ENCODE measurements at regions not wholly inside any gene's neighbourhood (a gene's known extent, or its start where the extent isn't known, plus 50 kb on each side); places are given as distances from the start of the nearest gene placed in this dataset.

- Mint-ChIP-seq H3K4me3 (no peak overlapping the region), H3K36me3 (no peaks in the 10 kb centered on the region), H3K27ac (no peak overlapping the region), H3K27me3 (peaks cover 0 to 1% (median 0%) of the 10 kb centered on the region in 5 donors), H3K9me3 (peaks cover 0 to 4% (median 0%) of the 10 kb centered on the region in 9 donors), H3K4me1 (no peaks in the 10 kb centered on the region)
- POLR2A ChIA-PET = no interaction called here
- no peak for DNase-seq
- no peak for ATAC-seq
Measured at GRCh38 chr2:66962716-66963115, 434.4 kb upstream of the ETAA1 start.

DNA sequence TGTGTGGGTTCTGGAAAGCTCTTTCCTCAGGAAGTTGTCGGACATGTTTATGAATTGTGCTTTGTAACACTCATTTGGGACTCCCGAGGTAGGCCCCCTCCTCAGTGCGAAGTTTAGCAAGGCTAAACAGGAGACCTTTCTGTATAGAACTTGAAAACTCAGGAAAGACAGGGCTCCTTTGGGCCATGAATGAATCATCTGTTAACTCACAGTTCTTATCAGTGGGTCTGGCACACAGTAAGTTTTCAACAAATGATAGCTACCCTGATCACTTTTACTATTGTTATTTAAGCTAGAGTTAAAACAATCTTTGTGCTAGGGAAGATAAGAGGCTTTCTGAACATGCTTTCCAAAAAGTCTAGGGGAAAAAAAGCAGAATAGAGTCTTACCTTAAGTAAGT is 430.5 kb upstream of the ETAA1 start:
- Mint-ChIP-seq H3K4me1 (no peaks in the 10 kb centered on the region), H3K27ac (no peak overlapping the region), H3K36me3 (no peaks in the 10 kb centered on the region), H3K27me3 (no peaks in the 10 kb centered on the region), H3K4me3 (no peak overlapping the region), H3K9me3 (peaks cover 0 to 8% (median 0%) of the 10 kb centered on the region in 9 donors)
- ATAC-seq (no peak), DNase-seq (no peak)
- POLR2A ChIA-PET = no interaction called here

DNA sequence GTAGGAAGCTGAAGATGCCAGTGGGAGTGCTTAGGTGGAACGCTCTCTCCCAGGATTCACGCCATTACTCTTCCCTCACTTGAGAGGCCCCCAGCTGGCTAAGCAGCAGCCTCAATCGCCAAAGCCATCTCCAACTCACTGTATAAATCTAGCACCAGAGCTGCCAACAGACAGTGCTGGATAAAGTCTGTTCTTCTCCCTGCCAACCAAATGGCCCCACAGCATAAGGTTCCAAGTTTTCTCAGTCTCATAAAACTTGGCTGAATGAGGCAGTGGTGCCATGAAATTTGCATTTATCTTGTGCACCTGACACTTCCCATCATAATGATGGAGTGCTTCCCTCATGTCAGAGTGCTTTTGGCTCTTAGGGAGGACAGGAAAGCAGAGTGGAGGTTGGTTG is 428.2 kb upstream of the ETAA1 start:
- no peaks in the 10 kb centered on the region for H3K4me1 Mint-ChIP-seq
- no peak overlapping the region for H3K4me3 Mint-ChIP-seq

DNA sequence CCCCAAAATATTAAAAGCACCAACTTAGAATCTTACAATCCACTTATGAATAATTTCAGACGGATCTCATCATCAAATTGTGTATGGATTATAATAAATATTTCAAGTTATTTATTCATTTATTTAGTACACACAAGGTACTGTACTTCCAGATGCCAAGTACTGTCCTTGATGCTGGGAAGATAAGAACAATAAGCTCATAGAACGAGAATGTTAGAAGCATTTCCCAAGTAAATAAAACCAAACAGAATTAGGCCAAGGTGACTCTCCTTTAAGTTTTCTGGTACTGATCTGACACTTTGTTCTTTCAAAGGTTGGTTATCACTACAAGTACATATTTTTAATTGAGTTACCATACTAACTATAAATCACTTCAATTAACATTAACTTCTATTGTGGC is 416.1 kb upstream of the ETAA1 start:
- Mint-ChIP-seq H3K27ac (no peak overlapping the region), H3K27me3 (no peaks in the 10 kb centered on the region), H3K4me3 (no peak overlapping the region), H3K4me1 (no peaks in the 10 kb centered on the region), H3K36me3 (no peaks in the 10 kb centered on the region), H3K9me3 (peaks cover 0 to 14% (median 0%) of the 10 kb centered on the region in 9 donors)
- DNase-seq (no peak), ATAC-seq (no peak)
- POLR2A ChIA-PET = no interaction called here

More for the DNA sequence above, 428.2 kb upstream of the ETAA1 start:
- ATAC-seq (no peak), DNase-seq (no peak)
- POLR2A ChIA-PET = no interaction called here
- peaks cover 0 to 6% (median 0%) of the 10 kb centered on the region in 9 donors for H3K9me3 Mint-ChIP-seq
- no peaks in the 10 kb centered on the region for H3K27me3 Mint-ChIP-seq
- H3K36me3 Mint-ChIP-seq = no peaks in the 10 kb centered on the region
- no peak overlapping the region for H3K27ac Mint-ChIP-seq

- POLR2A ChIA-PET = no interaction called here
- Mint-ChIP-seq H3K4me1 (no peaks in the 10 kb centered on the region), H3K27me3 (no peaks in the 10 kb centered on the region), H3K27ac (no peak overlapping the region), H3K4me3 (no peak overlapping the region), H3K9me3 (peaks cover 0 to 19% (median 2%) of the 10 kb centered on the region in 9 donors), H3K36me3 (no peaks in the 10 kb centered on the region)
- ATAC-seq (no peak), DNase-seq (no peak)
Measured at GRCh38 chr2:66982766-66983165, 414.4 kb upstream of the ETAA1 start.

DNA sequence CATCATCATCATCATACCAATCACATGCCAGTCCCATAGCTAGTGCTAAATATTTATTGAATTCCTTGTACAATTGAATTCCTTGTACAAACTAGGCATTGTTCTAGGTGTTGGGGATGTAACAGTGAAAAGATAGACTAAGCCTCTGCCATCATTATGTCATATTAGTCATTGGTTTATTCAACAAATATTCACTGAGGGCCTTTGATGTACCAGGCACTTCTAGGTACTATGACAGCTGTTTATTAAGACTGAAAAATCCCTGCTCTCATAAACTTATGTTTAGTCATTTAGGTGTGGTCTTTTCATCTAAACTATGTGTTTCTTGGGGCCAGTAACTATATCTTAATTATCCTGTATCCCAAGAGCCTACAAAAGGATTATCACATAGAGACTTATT is 412.3 kb upstream of the ETAA1 start:
- DNase-seq (no peak), ATAC-seq (no peak)
- POLR2A ChIA-PET = no interaction called here
- Mint-ChIP-seq H3K9me3 (peaks cover 0 to 19% (median 0%) of the 10 kb centered on the region in 9 donors), H3K27ac (no peak overlapping the region), H3K4me1 (no peaks in the 10 kb centered on the region), H3K4me3 (no peak overlapping the region), H3K36me3 (no peaks in the 10 kb centered on the region), H3K27me3 (no peaks in the 10 kb centered on the region)

DNA sequence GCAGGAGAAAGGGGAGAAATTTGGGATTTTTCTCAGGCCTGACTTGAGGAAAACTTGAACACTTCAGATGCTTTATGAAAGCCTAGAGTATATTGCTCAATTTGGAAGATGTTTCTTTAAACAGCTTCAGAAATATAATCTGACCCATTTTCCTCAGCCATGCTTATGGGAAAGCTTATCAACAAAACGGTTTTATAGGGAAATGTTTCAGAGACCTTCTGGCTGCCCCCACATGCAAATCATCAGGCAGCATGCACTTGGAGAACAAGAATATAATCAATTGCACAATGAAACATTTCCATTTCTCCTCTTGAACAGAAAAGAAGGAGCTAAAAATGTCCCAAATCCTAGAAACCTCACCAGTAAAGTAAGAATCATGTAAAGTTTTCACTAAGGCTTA is 411.2 kb upstream of the ETAA1 start:
- H3K4me1 Mint-ChIP-seq = no peaks in the 10 kb centered on the region
- H3K27me3 Mint-ChIP-seq = no peaks in the 10 kb centered on the region
- H3K9me3 Mint-ChIP-seq = peaks cover 0 to 16% (median 0%) of the 10 kb centered on the region in 9 donors
- H3K27ac Mint-ChIP-seq = no peak overlapping the region
- ATAC-seq (no peak), DNase-seq (no peak)
- H3K36me3 Mint-ChIP-seq = no peaks in the 10 kb centered on the region
- POLR2A ChIA-PET = no interaction called here
- H3K4me3 Mint-ChIP-seq = no peak overlapping the region

DNA sequence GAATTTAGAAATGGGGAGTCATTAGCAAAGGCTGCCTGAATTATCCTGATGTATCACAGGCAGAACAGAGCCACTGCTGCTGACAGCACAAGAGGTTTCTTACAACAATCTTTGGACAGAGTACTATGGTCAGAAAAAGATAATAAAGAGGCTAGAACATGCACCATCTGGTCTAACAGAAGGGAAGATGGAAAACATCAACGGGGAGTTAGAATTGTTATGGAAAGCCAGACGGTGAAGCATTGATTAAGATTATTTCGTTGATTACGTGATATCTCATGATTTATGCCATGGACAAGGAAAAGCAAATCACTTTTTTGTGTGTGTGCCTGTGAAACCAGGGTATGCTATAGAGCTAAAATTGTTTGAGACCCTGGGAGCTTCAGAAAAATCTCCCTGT is 409.4 kb upstream of the ETAA1 start:
- no peaks in the 10 kb centered on the region for H3K27me3 Mint-ChIP-seq
- no peaks in the 10 kb centered on the region for H3K4me1 Mint-ChIP-seq
- H3K36me3 Mint-ChIP-seq = no peaks in the 10 kb centered on the region
- ATAC-seq (no peak), DNase-seq (no peak)
- H3K9me3 Mint-ChIP-seq = peaks cover 0 to 16% (median 0%) of the 10 kb centered on the region in 9 donors
- no peak overlapping the region for H3K4me3 Mint-ChIP-seq
- POLR2A ChIA-PET = no interaction called here
- H3K27ac Mint-ChIP-seq = no peak overlapping the region

DNA sequence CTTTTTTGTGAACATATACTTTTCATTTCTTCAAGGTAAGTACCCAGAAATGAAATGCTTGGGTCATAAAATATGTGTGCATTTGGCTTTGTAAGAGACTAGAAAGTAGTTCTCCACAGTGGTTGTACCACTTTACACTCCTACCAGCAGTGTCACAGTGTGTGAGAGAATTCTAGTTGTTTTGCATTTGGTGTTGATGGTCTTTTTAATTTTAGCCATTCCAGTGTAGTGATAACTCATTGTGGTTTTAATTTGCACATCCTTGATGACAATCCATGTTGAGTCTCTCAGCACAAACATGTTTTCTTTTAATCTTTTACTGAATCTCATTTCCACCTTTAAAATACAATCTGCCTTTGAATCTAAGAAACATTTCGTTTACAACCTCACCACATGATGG is 402.5 kb upstream of the ETAA1 start:
- Mint-ChIP-seq H3K27ac (no peak overlapping the region), H3K9me3 (peaks cover 0 to 20% (median 2%) of the 10 kb centered on the region in 9 donors), H3K4me1 (no peaks in the 10 kb centered on the region), H3K4me3 (no peak overlapping the region), H3K27me3 (no peaks in the 10 kb centered on the region), H3K36me3 (no peaks in the 10 kb centered on the region)
- ATAC-seq (no peak), DNase-seq (no peak)
- POLR2A ChIA-PET = no interaction called here

GRCh38 chr2:66995636-66996035 is 401.5 kb upstream of the ETAA1 start:
- Mint-ChIP-seq H3K27ac (no peak overlapping the region), H3K4me1 (no peaks in the 10 kb centered on the region), H3K27me3 (no peaks in the 10 kb centered on the region), H3K36me3 (no peaks in the 10 kb centered on the region), H3K9me3 (peaks cover 0 to 20% (median 2%) of the 10 kb centered on the region in 9 donors), H3K4me3 (no peak overlapping the region)
- DNase-seq = no peak
- ATAC-seq = no peak
- POLR2A ChIA-PET = no interaction called here

DNA sequence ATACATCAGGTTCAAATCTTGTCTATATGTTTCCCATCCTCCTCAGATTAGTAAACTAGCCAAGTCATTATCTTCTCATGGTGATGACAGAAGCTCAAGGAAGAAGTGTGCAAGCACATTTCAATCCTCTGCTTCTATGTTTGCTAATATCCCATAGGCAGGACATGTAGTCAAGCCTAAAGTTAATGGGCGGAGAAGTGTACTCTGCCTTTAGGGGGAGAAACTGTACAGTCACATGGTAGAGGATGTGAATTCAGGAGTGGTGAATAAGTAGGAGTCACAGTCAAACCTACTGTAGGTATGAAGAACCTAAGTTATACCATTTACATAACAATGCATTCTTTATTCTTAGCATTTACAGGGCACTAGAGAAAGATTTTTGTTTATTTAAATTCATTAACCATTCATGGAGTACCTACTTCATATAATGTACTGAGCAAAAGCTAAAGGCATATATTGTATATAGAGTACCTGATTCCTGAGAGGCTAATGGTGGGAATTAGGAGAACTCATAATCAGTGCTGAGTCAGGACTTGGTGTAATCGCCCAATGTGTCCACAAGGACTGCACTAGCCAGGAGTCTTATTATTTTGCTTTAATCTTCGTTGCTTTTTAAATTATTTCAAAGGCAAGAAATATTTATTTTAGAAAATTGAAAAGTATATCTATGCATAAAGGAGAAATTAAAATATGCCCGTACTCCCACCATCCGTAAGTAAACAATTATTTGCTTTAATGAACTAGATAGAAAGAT is 394.3 kb upstream of the ETAA1 start:
- DNase-seq (no peak), ATAC-seq (no peak)
- Mint-ChIP-seq H3K36me3 (no peaks in the 10 kb centered on the region), H3K27me3 (no peaks in the 10 kb centered on the region), H3K9me3 (peaks cover 0 to 17% (median 3%) of the 10 kb centered on the region in 9 donors), H3K4me1 (no peaks in the 10 kb centered on the region), H3K4me3 (no peak overlapping the region), H3K27ac (no peak overlapping the region)
- POLR2A ChIA-PET = no interaction called here

- ATAC-seq (no peak), DNase-seq (no peak)
- H3K4me1 Mint-ChIP-seq = no peaks in the 10 kb centered on the region
- H3K27me3 Mint-ChIP-seq = no peaks in the 10 kb centered on the region
- POLR2A ChIA-PET = no interaction called here
- H3K36me3 Mint-ChIP-seq = no peaks in the 10 kb centered on the region
- H3K9me3 Mint-ChIP-seq = peaks cover 0 to 18% (median 0%) of the 10 kb centered on the region in 9 donors
- H3K4me3 Mint-ChIP-seq = no peak overlapping the region
- H3K27ac Mint-ChIP-seq = no peak overlapping the region
Measured at GRCh38 chr2:67006373-67006960, 390.7 kb upstream of the ETAA1 start.

- Mint-ChIP-seq H3K27ac (peak overlapping the region in 1 of 10 donors; percentile 19), H3K9me3 (peaks cover 0 to 22% (median 0%) of the 10 kb centered on the region in 9 donors), H3K36me3 (no peaks in the 10 kb centered on the region), H3K4me3 (no peak overlapping the region), H3K4me1 (no peaks in the 10 kb centered on the region), H3K27me3 (no peaks in the 10 kb centered on the region)
- POLR2A ChIA-PET = no interaction called here
- DNase-seq (no peak), ATAC-seq (no peak)
Measured at GRCh38 chr2:67008155-67008554, 389.0 kb upstream of the ETAA1 start.

GRCh38 chr2:67012165-67012564 is 385.0 kb upstream of the ETAA1 start:
- Mint-ChIP-seq H3K27me3 (peaks cover 0 to 2% (median 0%) of the 10 kb centered on the region in 5 donors), H3K36me3 (no peaks in the 10 kb centered on the region), H3K4me1 (no peaks in the 10 kb centered on the region), H3K9me3 (peaks cover 0 to 16% (median 0%) of the 10 kb centered on the region in 9 donors), H3K27ac (no peak overlapping the region), H3K4me3 (no peak overlapping the region)
- DNase-seq = no peak
- POLR2A ChIA-PET = no interaction called here
- ATAC-seq = no peak

All from naive thymus-derived CD8-positive, alpha-beta T cell (primary cell).